ENCODE measurements at regions not wholly inside any gene's neighbourhood (a gene's known extent, or its start where the extent isn't known, plus 50 kb on each side); places are given as distances from the start of the nearest gene placed in this dataset.

DNA sequence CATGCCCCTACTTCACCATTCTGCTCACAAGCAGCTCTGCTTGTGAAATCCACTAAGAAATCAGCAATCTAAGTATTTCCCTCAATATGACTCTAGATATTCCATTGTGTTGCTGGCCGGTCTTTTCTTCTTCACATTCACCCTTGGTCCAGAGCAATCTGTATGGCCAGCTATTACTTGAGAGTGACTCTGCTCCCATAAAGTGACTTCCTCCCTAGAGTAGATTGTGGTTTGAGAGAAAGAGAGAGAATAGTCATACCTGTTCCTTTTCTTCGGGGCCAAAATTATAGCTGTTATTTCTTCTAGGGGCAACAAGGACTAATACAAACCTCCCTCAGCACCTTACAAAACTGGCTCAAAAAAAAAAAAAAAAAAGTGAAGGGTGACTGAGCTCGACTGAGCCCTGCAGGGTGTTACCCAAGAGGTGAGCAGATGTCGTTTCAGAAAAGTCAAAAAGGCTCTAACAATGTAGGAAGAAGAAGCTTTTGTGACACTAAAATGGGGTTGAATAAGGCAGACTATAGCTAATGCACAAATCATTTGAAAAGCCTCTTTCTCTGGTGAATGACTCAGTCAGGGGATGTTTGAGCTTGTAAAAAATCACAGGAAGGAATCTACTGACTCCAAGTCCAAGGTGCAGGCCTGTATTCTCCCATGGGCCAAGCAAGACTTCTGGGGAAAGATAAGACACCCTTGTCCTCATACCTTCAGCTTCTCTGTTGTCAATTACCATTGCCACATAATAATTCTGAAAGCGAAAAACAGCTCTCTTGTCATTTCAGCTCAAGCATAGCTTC, 161.0 kb upstream of the SLC24A5 start:
- no peak for DNase-seq
- intact Hi-C loops (cut with DNase I), result no loop called here
- Histone ChIP-seq H3K27ac (no peak overlapping the region), H3K4me3 (no peak overlapping the region), H3K4me1 (ENCODE audit: insufficient read depth) (no peaks in the 10 kb centered on the region), H3K9me3 (no peaks in the 10 kb centered on the region), H3K36me3 (no peaks in the 10 kb centered on the region), H3K27me3 (no peaks in the 10 kb centered on the region)
- WGBS, 3 donors, result 89 to 93% (median 91%) methylated on average over 5 of the region's 5 CpGs
- no peak for TF ChIP-seq POLR2A (IDR thresholded peaks at IDR 0.05)
- TF ChIP-seq, protein P1, sequence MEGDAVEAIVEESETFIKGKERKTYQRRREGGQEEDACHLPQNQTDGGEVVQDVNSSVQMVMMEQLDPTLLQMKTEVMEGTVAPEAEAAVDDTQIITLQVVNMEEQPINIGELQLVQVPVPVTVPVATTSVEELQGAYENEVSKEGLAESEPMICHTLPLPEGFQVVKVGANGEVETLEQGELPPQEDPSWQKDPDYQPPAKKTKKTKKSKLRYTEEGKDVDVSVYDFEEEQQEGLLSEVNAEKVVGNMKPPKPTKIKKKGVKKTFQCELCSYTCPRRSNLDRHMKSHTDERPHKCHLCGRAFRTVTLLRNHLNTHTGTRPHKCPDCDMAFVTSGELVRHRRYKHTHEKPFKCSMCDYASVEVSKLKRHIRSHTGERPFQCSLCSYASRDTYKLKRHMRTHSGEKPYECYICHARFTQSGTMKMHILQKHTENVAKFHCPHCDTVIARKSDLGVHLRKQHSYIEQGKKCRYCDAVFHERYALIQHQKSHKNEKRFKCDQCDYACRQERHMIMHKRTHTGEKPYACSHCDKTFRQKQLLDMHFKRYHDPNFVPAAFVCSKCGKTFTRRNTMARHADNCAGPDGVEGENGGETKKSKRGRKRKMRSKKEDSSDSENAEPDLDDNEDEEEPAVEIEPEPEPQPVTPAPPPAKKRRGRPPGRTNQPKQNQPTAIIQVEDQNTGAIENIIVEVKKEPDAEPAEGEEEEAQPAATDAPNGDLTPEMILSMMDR (IDR thresholded peaks at IDR 0.05), result no peak
- TF ChIP-seq EP300 (IDR thresholded peaks at IDR 0.05), result no peak

DNA sequence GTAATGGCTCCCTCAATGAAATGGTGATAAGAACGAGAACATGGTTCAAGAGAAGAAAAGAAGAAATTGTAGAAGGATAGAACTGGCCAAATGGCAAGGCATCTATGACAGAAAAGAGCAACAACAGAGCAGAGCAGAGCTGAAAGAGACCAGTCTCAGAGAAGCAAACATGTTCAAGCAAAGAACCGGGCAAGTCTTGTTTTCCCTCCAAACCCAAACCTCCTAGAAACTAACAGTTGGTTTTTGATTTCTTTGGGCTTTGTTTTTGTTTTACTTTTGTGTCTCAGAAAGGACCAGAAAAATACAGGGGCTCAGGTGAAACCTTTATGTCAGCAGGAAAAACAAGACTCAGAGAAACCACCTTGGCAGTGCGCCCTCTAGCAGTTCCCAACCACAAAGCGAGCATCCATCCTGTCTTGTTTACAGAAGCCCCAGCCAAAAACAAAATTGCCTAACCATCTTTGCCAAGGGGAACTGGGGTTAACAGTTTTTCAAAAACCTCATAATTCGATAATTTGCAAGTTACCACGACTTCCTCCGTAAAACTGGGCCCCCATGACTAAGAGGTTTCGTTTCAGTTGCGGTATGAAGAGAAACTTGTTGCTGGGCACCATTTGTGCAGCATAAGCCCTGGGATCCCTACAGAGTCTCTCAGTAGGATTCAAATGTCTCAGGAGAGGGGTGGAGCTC, 159.2 kb upstream of the SLC24A5 start:
- 79 to 85% (median 84%) methylated on average over 9 of the region's 9 CpGs for WGBS, 3 donors
- H3K4me3 ChIP-seq, result no peak overlapping the region
- no peak overlapping the region for H3K27ac ChIP-seq
- H3K9me3 ChIP-seq, result no peaks in the 10 kb centered on the region
- no peak for DNase-seq
- TF ChIP-seq, protein P1 (IDR thresholded peaks at IDR 0.05), result no peak
- no peak for TF ChIP-seq EP300 (IDR thresholded peaks at IDR 0.05)
- intact Hi-C loops (cut with DNase I), result no loop called here
- no peaks in the 10 kb centered on the region for H3K27me3 ChIP-seq
- no peaks in the 10 kb centered on the region for H3K36me3 ChIP-seq
- no peaks in the 10 kb centered on the region for H3K4me1 ChIP-seq (ENCODE audit: insufficient read depth)

- Histone ChIP-seq H3K9me3 (no peaks in the 10 kb centered on the region), H3K36me3 (no peaks in the 10 kb centered on the region), H3K4me1 (ENCODE audit: insufficient read depth) (no peaks in the 10 kb centered on the region), H3K27ac (no peak overlapping the region), H3K4me3 (no peak overlapping the region), H3K27me3 (no peaks in the 10 kb centered on the region)
- DNase-seq, result no peak
- TF ChIP-seq POLR2A (IDR thresholded peaks at IDR 0.05) (no peak), EP300 (IDR thresholded peaks at IDR 0.05) (no peak)
- TF ChIP-seq, protein P1 (IDR thresholded peaks at IDR 0.05), result no peak
- intact Hi-C loops (cut with DNase I), result no loop called here
- WGBS, 3 donors, result 73 to 77% (median 76%) methylated on average over 4 of the region's 4 CpGs
These were observed 157.5 kb upstream of the SLC24A5 start for GRCh38 chr15:47963265-47963664.

GRCh38 chr15:47964229-47964628, 156.6 kb upstream of the SLC24A5 start:
- intact Hi-C loops (cut with DNase I), result no loop called here
- TF ChIP-seq, protein P1 (IDR thresholded peaks at IDR 0.05), result no peak
- TF ChIP-seq POLR2A (IDR thresholded peaks at IDR 0.05) (no peak), EP300 (IDR thresholded peaks at IDR 0.05) (no peak)

More at GRCh38 chr15:47964229-47964628, 156.6 kb upstream of the SLC24A5 start:
- no peak for DNase-seq
- H3K9me3 ChIP-seq, result no peaks in the 10 kb centered on the region
- no peaks in the 10 kb centered on the region for H3K4me1 ChIP-seq (ENCODE audit: insufficient read depth)
- H3K27ac ChIP-seq, result no peak overlapping the region
- no peaks in the 10 kb centered on the region for H3K27me3 ChIP-seq
- no peaks in the 10 kb centered on the region for H3K36me3 ChIP-seq
- no peak overlapping the region for H3K4me3 ChIP-seq
- WGBS, 3 donors, result 76 to 85% (median 78%) methylated on average over 2 of the region's 2 CpGs

Measured in ovary (tissue), 7 donors.